H9 (cell line): ENCODE measurements at regions not wholly inside any gene's neighbourhood (a gene's known extent, or its start where the extent isn't known, plus 50 kb on each side); places are given as distances from the start of the nearest gene placed in this dataset.

Experiments
- DNase-seq: peaks from one replicate; pipeline ENCODE4 v3.0.0-alpha.2; 2017
- H2AFZ ChIP-seq: one replicate; pipeline ENCODE4 v1.6.1; 2013; ENCODE audit warnings: mild to moderate bottlenecking, low read length, control low read depth, moderate library complexity
- H2AK5ac ChIP-seq: 2 replicates; pipeline ENCODE4 v1.6.1; 2013; ENCODE audit warnings: low read length, control low read depth, mixed read lengths; ENCODE audit not compliant: insufficient read length
- H2BK120ac ChIP-seq: one replicate; pipeline ENCODE4 v1.6.1; 2013; ENCODE audit warnings: low read depth, mild to moderate bottlenecking, low read length, control low read depth, inconsistent platforms; ENCODE audit not compliant: poor library complexity, severe bottlenecking
- H2BK12ac ChIP-seq: 2 replicates; pipeline ENCODE4 v1.6.1; 2013; ENCODE audit warnings: low read length, control low read depth, mixed read lengths, low read depth; ENCODE audit not compliant: insufficient read length
- H2BK15ac ChIP-seq: 2 replicates; pipeline ENCODE4 v1.6.1; 2013; ENCODE audit warnings: low read depth, low read length, control low read depth
- H2BK20ac ChIP-seq: one replicate; pipeline ENCODE4 v1.6.1; 2013; ENCODE audit warnings: low read depth, mild to moderate bottlenecking, low read length, control low read depth, inconsistent platforms; ENCODE audit not compliant: poor library complexity, severe bottlenecking
- H2BK5ac ChIP-seq: 2 replicates; pipeline ENCODE4 v1.6.1; 2013; ENCODE audit warnings: low read length, control low read depth, mixed read lengths; ENCODE audit not compliant: insufficient read length
- H3K14ac ChIP-seq: 2 replicates; pipeline ENCODE4 v1.6.1; 2013; ENCODE audit warnings: low read length, control low read depth; ENCODE audit not compliant: insufficient read depth
- H3K18ac ChIP-seq: 2 replicates; pipeline ENCODE4 v1.6.1; 2013; ENCODE audit warnings: low read depth, mild to moderate bottlenecking, mixed read lengths, low read length, control low read depth; ENCODE audit not compliant: insufficient read length
- H3K23ac ChIP-seq: 2 replicates; pipeline ENCODE4 v1.6.1; 2013; ENCODE audit warnings: low read length, control low read depth, mixed read lengths, low read depth; ENCODE audit not compliant: insufficient read length
- H3K23me2 ChIP-seq: 2 replicates; pipeline ENCODE4 v1.6.1; 2013; ENCODE audit warnings: low read depth, mild to moderate bottlenecking, mixed read lengths, low read length, control low read depth; ENCODE audit not compliant: insufficient read length, poor library complexity, severe bottlenecking
- H3K27ac ChIP-seq: 2 replicates; pipeline ENCODE4 v1.5.1; 2013; ENCODE audit warnings: low read length, control low read depth, mixed read lengths, low read depth; ENCODE audit not compliant: insufficient read length
- H3K27me3 ChIP-seq: 2 replicates; pipeline ENCODE4 v1.6.1; 2013; ENCODE audit warnings: low read length, control low read depth, inconsistent platforms; ENCODE audit not compliant: insufficient read depth
- H3K4ac ChIP-seq: 2 replicates; pipeline ENCODE4 v1.6.1; 2013; ENCODE audit warnings: low read depth, mild to moderate bottlenecking, control low read depth, inconsistent platforms, low read length, moderate library complexity
- H3K4me1 ChIP-seq: 2 replicates; pipeline ENCODE4 v1.6.1; 2013; ENCODE audit warnings: low read length, control low read depth, inconsistent platforms; ENCODE audit not compliant: insufficient read depth
- H3K4me2 ChIP-seq: 2 replicates; pipeline ENCODE4 v1.6.1; 2013; ENCODE audit warnings: low read length, control low read depth, mixed read lengths; ENCODE audit not compliant: insufficient read length, insufficient read depth
- H3K56ac ChIP-seq: 2 replicates; pipeline ENCODE4 v1.6.1; 2013; ENCODE audit warnings: low read depth, mild to moderate bottlenecking, mixed read lengths, low read length, control low read depth; ENCODE audit not compliant: insufficient read length
- H3K79me1 ChIP-seq: 2 replicates; pipeline ENCODE4 v1.6.1; 2013; ENCODE audit warnings: low read depth, mild to moderate bottlenecking, moderate library complexity, low read length, control low read depth, inconsistent platforms; ENCODE audit not compliant: insufficient read depth, poor library complexity, severe bottlenecking
- H3K79me2 ChIP-seq: 2 replicates; pipeline ENCODE4 v1.6.1; 2013; ENCODE audit warnings: low read length, control low read depth, inconsistent platforms; ENCODE audit not compliant: insufficient read depth
- H3K9ac ChIP-seq: 2 replicates; pipeline ENCODE4 v1.6.1; 2013; ENCODE audit warnings: low read length, control low read depth, mixed read lengths; ENCODE audit not compliant: insufficient read length; ENCODE audit errors: extremely low read depth
- H3K9me3 ChIP-seq: one replicate; pipeline ENCODE4 v1.6.1; 2013; ENCODE audit warnings: low read depth, low read length, inconsistent platforms; ENCODE audit not compliant: control insufficient read depth
- H3T11ph ChIP-seq: one replicate; pipeline ENCODE4 v1.6.1; 2013; ENCODE audit warnings: mild to moderate bottlenecking, low read length, control low read depth, inconsistent platforms
- H4K20me1 ChIP-seq: one replicate; pipeline ENCODE4 v1.6.1; 2013; ENCODE audit not compliant: control insufficient read depth, insufficient read length, insufficient read depth
- H4K5ac ChIP-seq: 2 replicates; pipeline ENCODE4 v1.6.1; 2013; ENCODE audit warnings: low read depth, mild to moderate bottlenecking, mixed read lengths, low read length, control low read depth; ENCODE audit not compliant: insufficient read length
- H4K8ac ChIP-seq: replicated peaks from 2 replicates; pipeline ENCODE4 v1.6.1; 2013; ENCODE audit warnings: low read length, control low read depth, mixed read lengths, low read depth; ENCODE audit not compliant: insufficient read length
- H4K91ac ChIP-seq: 2 replicates; pipeline ENCODE4 v1.6.1; 2013; ENCODE audit warnings: low read depth, mild to moderate bottlenecking, moderate library complexity, mixed read lengths, low read length, control low read depth; ENCODE audit not compliant: insufficient read length
- H3K27ac Mint-ChIP-seq, 3 experiments: 2 replicates in 2 of 3; 3 replicates in 1 of 3; pipeline ENCODE4 v1.8.0; 2020 to 2021; ENCODE audit warnings: mixed read lengths in 3 of 3, mild to moderate bottlenecking in 1 of 3, moderate library complexity in 1 of 3
- H3K27me3 Mint-ChIP-seq: 2 replicates; pipeline ENCODE4 v1.8.0; 2021; ENCODE audit warnings: low read depth, mild to moderate bottlenecking, moderate library complexity, mixed read lengths
- H3K36me3 Mint-ChIP-seq, 3 experiments: 2 replicates in 2 of 3; 3 replicates in 1 of 3; pipeline ENCODE4 v1.8.0; 2020 to 2021; ENCODE audit warnings: low read depth in 3 of 3, mixed read lengths in 3 of 3; ENCODE audit not compliant: insufficient read depth in 1 of 3
- H3K4me1 Mint-ChIP-seq, 2 experiments: 2 replicates each; pipeline ENCODE4 v1.8.0; 2020; ENCODE audit warnings: mixed read lengths in 2 of 2
- H3K4me3 Mint-ChIP-seq, 2 experiments: 2 replicates in 1 of 2; 3 replicates in 1 of 2; pipeline ENCODE4 v1.8.0; 2020 to 2021; ENCODE audit warnings: mild to moderate bottlenecking in 2 of 2, mixed read lengths in 2 of 2, moderate library complexity in 1 of 2
- H3K9me3 Mint-ChIP-seq, 2 experiments: 2 replicates in 1 of 2; 3 replicates in 1 of 2; pipeline ENCODE4 v1.8.0; 2020; ENCODE audit warnings: mild to moderate bottlenecking in 2 of 2, mixed read lengths in 2 of 2, moderate library complexity in 1 of 2
- WGBS: extraction: QIAGEN DNeasy Blood & Tissue Kit; methylation state at CpG from one replicate; pipeline ENCODE4 v1.1.7; 2013; ENCODE audit warnings: missing lambda C conversion rate, low lambda C conversion rate, mixed read lengths; ENCODE audit not compliant: insufficient read length; ENCODE audit errors: extremely low coverage; 5-methylcytosine and 5-hydroxymethylcytosine counted together
- TF ChIP-seq, protein P1 (sequence below): fragments of 200-600 bp; sonication (generic); conservative IDR thresholded peaks from 3 replicates; pipeline ENCODE4 v1.8.0; 2021; ENCODE audit warnings: antibody characterized with exemption, mild to moderate bottlenecking

DNA sequence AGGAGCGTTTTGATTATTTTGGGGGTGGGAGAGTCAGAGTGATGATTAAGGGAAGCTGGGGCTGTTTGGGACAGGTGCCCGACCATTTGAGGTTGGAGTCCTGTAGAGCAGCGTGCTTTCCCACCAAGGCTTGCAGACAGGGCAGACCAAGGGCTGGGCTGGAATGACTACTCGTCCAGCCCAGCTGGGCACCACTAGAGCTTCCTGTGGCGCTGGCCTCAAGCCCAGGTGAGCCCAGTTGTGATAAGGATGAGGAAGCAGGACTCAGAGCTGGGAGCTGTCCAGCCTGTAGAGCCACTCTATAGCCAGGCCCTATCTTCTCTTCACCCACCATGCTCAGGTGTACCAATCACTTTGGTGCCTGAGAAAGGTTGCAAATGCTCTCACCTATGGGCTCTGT lies 75.8 kb upstream of the ACAN start:
- 0 out of 5 replicates have a peak, but pooled peaks cover 0 to 2% of the 10 kb centered on the region in 2 experiments for H3K9me3 Mint-ChIP-seq
- Histone ChIP-seq H3K9me3 (no peaks in the 10 kb centered on the region), H3K4me2 (no peak overlapping the region), H3K23me2 (no peaks in the 10 kb centered on the region), H3K18ac (no peak overlapping the region), H2BK5ac (no peak overlapping the region), H2AK5ac (no peak overlapping the region), H3K9ac (no peak overlapping the region), H3K27me3 (no peaks in the 10 kb centered on the region), H4K20me1 (no peaks in the 10 kb centered on the region), H2BK12ac (no peak overlapping the region), H2AFZ (no peak overlapping the region), H3K27ac (no peak overlapping the region), H3K79me2 (no peaks in the 10 kb centered on the region), H3T11ph (no peak overlapping the region), H3K79me1 (no peaks in the 10 kb centered on the region), H3K14ac (no peak overlapping the region), H3K4ac (no peak overlapping the region), H4K5ac (no peak overlapping the region), H3K56ac (no peak overlapping the region), H2BK15ac (no peak overlapping the region), H2BK120ac (no peak overlapping the region), H2BK20ac (no peak overlapping the region), H4K8ac (no peak overlapping the region), H3K4me1 (no peaks in the 10 kb centered on the region; the same call in 1 of the 2 replicates), H3K23ac (no peak overlapping the region), H4K91ac (no peak overlapping the region)
- H3K36me3 Mint-ChIP-seq = no peaks in the 10 kb centered on the region
- no peak for DNase-seq
- no peak overlapping the region for H3K4me3 Mint-ChIP-seq
- TF ChIP-seq, protein P1, sequence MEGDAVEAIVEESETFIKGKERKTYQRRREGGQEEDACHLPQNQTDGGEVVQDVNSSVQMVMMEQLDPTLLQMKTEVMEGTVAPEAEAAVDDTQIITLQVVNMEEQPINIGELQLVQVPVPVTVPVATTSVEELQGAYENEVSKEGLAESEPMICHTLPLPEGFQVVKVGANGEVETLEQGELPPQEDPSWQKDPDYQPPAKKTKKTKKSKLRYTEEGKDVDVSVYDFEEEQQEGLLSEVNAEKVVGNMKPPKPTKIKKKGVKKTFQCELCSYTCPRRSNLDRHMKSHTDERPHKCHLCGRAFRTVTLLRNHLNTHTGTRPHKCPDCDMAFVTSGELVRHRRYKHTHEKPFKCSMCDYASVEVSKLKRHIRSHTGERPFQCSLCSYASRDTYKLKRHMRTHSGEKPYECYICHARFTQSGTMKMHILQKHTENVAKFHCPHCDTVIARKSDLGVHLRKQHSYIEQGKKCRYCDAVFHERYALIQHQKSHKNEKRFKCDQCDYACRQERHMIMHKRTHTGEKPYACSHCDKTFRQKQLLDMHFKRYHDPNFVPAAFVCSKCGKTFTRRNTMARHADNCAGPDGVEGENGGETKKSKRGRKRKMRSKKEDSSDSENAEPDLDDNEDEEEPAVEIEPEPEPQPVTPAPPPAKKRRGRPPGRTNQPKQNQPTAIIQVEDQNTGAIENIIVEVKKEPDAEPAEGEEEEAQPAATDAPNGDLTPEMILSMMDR = no peak
- no peak overlapping the region for H3K27ac Mint-ChIP-seq
- whole genome bisulfite sequencing = no CpG with 5 or more reads among the region's 5 CpGs
- H3K27me3 Mint-ChIP-seq = peaks cover 15% of the 10 kb centered on the region
- H3K4me1 Mint-ChIP-seq = no peaks in the 10 kb centered on the region
